Ascending aorta (tissue), 2 donors: ENCODE measurements at regions not wholly inside any gene's neighbourhood (a gene's known extent, or its start where the extent isn't known, plus 50 kb on each side); places are given as distances from the start of the nearest gene placed in this dataset.

Experiments
- DNase-seq, 2 donors: peaks; one replicate each; pipeline ENCODE4 v3.0.0-alpha.2; 2019; ENCODE audit warnings: low spot score in 2 of 2
- H3K27ac ChIP-seq, 2 donors: fragments of 200-600 bp; sonication (generic); one replicate each; pipeline ENCODE4 v1.5.1; 2016 to 2017; ENCODE audit warnings: mild to moderate bottlenecking in 1 of 2
- H3K27me3 ChIP-seq: fragments of 200-600 bp; sonication (generic); one replicate; pipeline ENCODE4 v1.5.1; 2017
- H3K36me3 ChIP-seq, 2 donors: fragments of 200-600 bp; sonication (generic); one replicate each; pipeline ENCODE4 v1.5.1; 2016
- H3K4me1 ChIP-seq, 2 donors: fragments of 200-600 bp; sonication (generic); one replicate each; pipeline ENCODE4 v1.5.1; 2016 to 2017; ENCODE audit warnings: mild to moderate bottlenecking in 1 of 2
- H3K4me3 ChIP-seq, 2 donors: fragments of 200-600 bp; sonication (generic); one replicate each; pipeline ENCODE4 v1.5.1; 2016 to 2017; ENCODE audit warnings: mild to moderate bottlenecking in 1 of 2
- H3K9me3 ChIP-seq, 2 donors: fragments of 200-600 bp; sonication (generic); one replicate each; pipeline ENCODE4 v1.5.1; 2016
- intact Hi-C: fragments of 100-400 bp; cut with DNase I; formaldehyde crosslinking; loops from one replicate; pipeline ENCODE4 v1.15.1; 2023
- TF ChIP-seq, protein P1 (sequence below), 3 experiments: fragments of 200-600 bp in 2 of 3; fragments of 450-650 bp in 1 of 3; sonication (generic) in 2 of 3; IDR thresholded peaks; one replicate each; pipeline ENCODE4 v1.5.1; 2016 to 2019; ENCODE audit warnings: antibody characterized with exemption in 3 of 3, mild to moderate bottlenecking in 1 of 3, moderate library complexity in 1 of 3

DNA sequence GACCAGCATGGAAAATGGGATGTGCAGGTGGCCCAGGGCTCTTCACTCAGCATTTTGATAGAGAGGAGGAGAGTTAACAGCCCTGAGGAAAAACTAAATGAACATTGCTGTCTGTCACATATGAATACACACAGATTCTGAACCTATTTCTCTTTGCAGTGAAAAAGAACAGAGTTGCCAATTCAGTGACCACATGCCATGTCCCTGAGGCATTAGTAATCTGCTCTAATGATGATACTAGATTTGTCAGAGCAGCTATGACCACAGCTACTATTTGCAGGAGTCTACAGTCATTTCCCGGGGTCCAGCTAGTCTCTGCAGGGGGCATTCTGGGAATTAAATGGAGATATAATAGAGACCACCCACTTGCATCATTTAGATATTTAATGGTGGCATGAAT is 267.6 kb downstream of the TMX3 start:
- Histone ChIP-seq H3K27ac (no peak overlapping the region), H3K9me3 (no peaks in the 10 kb centered on the region), H3K4me3 (no peak overlapping the region), H3K4me1 (no peaks in the 10 kb centered on the region), H3K36me3 (no peaks in the 10 kb centered on the region), H3K27me3 (no peaks in the 10 kb centered on the region)
- TF ChIP-seq, protein P1, sequence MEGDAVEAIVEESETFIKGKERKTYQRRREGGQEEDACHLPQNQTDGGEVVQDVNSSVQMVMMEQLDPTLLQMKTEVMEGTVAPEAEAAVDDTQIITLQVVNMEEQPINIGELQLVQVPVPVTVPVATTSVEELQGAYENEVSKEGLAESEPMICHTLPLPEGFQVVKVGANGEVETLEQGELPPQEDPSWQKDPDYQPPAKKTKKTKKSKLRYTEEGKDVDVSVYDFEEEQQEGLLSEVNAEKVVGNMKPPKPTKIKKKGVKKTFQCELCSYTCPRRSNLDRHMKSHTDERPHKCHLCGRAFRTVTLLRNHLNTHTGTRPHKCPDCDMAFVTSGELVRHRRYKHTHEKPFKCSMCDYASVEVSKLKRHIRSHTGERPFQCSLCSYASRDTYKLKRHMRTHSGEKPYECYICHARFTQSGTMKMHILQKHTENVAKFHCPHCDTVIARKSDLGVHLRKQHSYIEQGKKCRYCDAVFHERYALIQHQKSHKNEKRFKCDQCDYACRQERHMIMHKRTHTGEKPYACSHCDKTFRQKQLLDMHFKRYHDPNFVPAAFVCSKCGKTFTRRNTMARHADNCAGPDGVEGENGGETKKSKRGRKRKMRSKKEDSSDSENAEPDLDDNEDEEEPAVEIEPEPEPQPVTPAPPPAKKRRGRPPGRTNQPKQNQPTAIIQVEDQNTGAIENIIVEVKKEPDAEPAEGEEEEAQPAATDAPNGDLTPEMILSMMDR (IDR thresholded peaks at IDR 0.05) = no peak
- no peak for DNase-seq
- intact Hi-C loops = no loop called here

DNA sequence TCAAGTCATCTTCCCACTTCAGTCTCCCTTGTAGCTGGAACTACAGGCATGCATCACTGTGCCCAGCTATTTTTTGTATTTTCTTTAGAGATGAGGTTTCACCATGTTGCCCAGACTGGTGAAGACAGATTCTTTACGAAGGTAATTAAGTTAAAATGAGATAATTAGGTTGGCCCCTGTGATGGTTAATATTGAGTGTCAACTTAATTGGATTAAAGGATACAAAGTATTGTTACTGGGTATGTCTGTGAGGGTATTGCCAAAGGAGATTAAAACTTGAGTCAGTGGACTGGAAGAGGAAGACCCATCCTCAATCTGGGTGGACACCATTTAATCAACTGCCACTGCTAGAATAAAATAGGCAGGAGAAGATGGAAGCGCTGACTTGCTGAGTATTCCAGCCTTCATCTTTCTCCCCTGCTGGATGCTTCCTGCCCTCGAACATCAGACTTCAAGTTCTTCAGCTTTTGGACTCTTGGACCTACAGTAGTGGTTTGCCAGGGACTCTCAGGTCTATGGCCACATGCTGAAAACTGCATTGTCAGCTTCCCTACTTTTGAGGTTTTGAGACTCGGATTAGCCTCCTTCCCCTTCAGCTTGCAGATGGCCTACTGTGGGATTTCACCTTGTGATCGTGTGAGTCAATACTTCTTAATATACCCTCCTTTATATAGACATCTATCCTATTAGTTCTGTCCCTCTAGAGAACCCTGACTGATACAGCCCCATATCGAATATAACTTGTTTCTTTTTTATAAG is 269.1 kb downstream of the TMX3 start:
- H3K27ac ChIP-seq = no peak overlapping the region
- no peaks in the 10 kb centered on the region for H3K9me3 ChIP-seq
- H3K36me3 ChIP-seq = no peaks in the 10 kb centered on the region
- no peak overlapping the region for H3K4me3 ChIP-seq
- H3K4me1 ChIP-seq = no peaks in the 10 kb centered on the region
- TF ChIP-seq, protein P1 (IDR thresholded peaks at IDR 0.05) = no peak
- intact Hi-C loops = no loop called here
- DNase-seq = no peak
- H3K27me3 ChIP-seq = no peaks in the 10 kb centered on the region

DNA sequence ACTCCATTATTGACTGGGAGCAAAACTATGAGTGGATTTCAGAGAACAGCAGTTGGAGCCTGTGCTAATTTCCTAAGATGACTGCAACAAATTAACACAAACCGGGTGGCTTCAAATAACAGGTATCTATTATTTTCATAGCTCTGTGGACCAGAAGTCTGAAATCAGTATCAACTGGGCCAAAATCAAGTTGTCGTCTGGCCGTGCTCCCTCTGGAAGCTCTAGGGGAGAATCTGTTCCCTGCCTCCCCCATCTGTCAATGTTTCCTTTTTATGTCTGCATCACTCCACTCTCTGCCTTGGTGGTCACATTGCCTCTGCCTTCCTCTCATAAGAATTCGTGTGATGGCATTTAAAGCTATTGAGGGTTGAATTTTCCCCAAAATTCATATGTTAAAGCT is 269.8 kb downstream of the TMX3 start:
- Histone ChIP-seq H3K27me3 (no peaks in the 10 kb centered on the region), H3K9me3 (no peaks in the 10 kb centered on the region), H3K4me1 (no peaks in the 10 kb centered on the region), H3K27ac (no peak overlapping the region), H3K4me3 (no peak overlapping the region), H3K36me3 (no peaks in the 10 kb centered on the region)
- no peak for DNase-seq
- TF ChIP-seq, protein P1 (IDR thresholded peaks at IDR 0.05) = no peak
- intact Hi-C loops = no loop called here

DNA sequence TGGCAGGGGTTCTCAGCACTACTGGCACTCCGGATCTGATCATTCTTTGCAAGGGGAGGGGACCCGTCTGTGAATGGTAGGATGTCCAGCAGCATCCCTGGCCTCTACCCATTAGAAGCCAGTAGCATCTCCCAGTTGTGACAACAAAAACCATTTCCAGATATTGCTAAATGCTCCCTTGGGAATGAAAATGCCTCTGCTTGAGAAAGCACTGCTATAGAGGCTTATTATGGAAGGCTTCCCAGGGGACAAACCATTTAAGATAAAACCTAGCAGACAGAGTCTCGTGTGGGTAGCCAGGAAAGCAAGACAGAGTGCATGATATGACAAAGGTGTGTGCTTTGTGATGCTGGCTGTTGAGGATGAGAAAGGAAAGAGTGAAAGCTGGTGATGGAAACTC is 273.7 kb downstream of the TMX3 start:
- Histone ChIP-seq H3K27ac (no peak overlapping the region), H3K9me3 (no peaks in the 10 kb centered on the region), H3K27me3 (no peaks in the 10 kb centered on the region), H3K4me1 (no peaks in the 10 kb centered on the region), H3K36me3 (no peaks in the 10 kb centered on the region), H3K4me3 (no peak overlapping the region)
- intact Hi-C loops = no loop called here
- TF ChIP-seq, protein P1 (IDR thresholded peaks at IDR 0.05) = no peak
- no peak for DNase-seq

DNA sequence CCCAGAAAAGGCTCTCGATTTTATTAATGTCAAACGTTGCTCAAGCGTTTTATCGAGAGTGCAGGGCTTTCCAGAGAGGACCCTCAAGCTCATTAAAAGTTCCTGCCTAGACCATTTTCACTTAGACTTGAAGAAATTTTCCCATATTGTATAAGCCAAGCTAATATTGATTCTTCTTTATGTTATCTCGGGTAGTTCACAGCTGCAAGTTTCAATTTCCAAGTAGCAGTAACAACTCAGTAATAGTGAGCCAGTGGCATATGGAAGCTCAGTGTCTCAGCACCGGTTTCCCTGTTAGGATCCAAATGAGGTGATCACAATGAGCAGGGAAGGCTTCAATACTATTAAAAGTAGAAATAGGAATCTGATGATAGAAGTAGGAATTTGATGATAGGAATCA is 274.5 kb downstream of the TMX3 start:
- H3K4me3 ChIP-seq = no peak overlapping the region
- no peaks in the 10 kb centered on the region for H3K4me1 ChIP-seq
- H3K27me3 ChIP-seq = no peaks in the 10 kb centered on the region
- no peak for DNase-seq
- H3K9me3 ChIP-seq = no peaks in the 10 kb centered on the region
- intact Hi-C loops = no loop called here
- H3K36me3 ChIP-seq = no peaks in the 10 kb centered on the region
- TF ChIP-seq, protein P1 (IDR thresholded peaks at IDR 0.05) = no peak
- H3K27ac ChIP-seq = no peak overlapping the region

DNA sequence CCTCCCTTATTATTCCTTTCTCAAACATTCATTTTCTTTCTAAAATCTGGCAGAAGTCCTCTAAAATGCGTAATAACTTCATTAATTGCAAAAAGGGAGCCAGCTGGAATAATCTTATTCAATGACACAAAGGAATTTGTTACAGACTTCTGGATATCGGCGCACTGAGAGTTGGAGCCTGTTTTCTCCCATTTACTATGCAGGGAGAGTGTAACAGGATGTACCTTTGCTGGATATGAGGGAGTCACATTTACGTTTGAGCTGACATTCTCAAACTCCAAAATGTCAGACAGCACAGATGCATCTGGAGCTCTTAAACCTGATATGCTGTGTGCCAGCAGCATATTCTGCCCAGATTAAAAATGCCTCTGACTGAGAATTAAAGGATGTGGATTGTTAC is 275.3 kb downstream of the TMX3 start:
- DNase-seq = no peak
- Histone ChIP-seq H3K36me3 (no peaks in the 10 kb centered on the region), H3K27me3 (no peaks in the 10 kb centered on the region), H3K4me1 (no peaks in the 10 kb centered on the region), H3K4me3 (no peak overlapping the region), H3K9me3 (no peaks in the 10 kb centered on the region), H3K27ac (no peak overlapping the region)
- TF ChIP-seq, protein P1 (IDR thresholded peaks at IDR 0.05) = no peak
- intact Hi-C loops = no loop called here
